ENCODE measurements at regions not wholly inside any gene's neighbourhood (a gene's known extent, or its start where the extent isn't known, plus 50 kb on each side); places are given as distances from the start of the nearest gene placed in this dataset.
"Not testable (repeated sequence)": the region's sequence is repeated elsewhere in the genome, so short reads cannot be mapped to it uniquely, and the experiment has no call there.

- no peak for DNase-seq (ENCODE audit: low spot score)
- peak; percentile 9 for ATAC-seq
- intact Hi-C loops (cut with DNase I) = loop anchor here (2.0 to 5.0 kb wide), 2 partner anchors 112 to 139 kb away; no protein-coding TSS in a partner anchor
Measured at GRCh38 chr19:29873801-29874575, 62.2 kb downstream of the CCNE1 start.

- ATAC-seq (no peak), DNase-seq (ENCODE audit: low spot score) (peak; percentile 23)
- intact Hi-C loops (cut with DNase I) = no loop called here
Measured at GRCh38 chr19:29875931-29876330, 64.1 kb downstream of the CCNE1 start.

- intact Hi-C loops (cut with DNase I) = no loop called here
- DNase-seq (ENCODE audit: low spot score) (peak; percentile 23), ATAC-seq (no peak)
Measured at GRCh38 chr19:29876414-29876813, 64.6 kb downstream of the CCNE1 start.

- intact Hi-C loops (cut with DNase I); ATAC-seq: not testable (repeated sequence)
- peak; percentile 14 for DNase-seq (ENCODE audit: low spot score)
Measured at GRCh38 chr19:29876908-29877307, 65.1 kb downstream of the CCNE1 start.

GRCh38 chr19:29878973-29879654 is 62.9 kb upstream of the URI1 start:
- intact Hi-C loops (cut with DNase I) = no loop called here
- DNase-seq (ENCODE audit: low spot score) (peak; percentile 33), ATAC-seq (peak; percentile 84)

GRCh38 chr19:29879655-29879974 is 62.4 kb upstream of the URI1 start:
- intact Hi-C loops (cut with DNase I) = no loop called here
- ATAC-seq (no peak), DNase-seq (ENCODE audit: low spot score) (no peak)

- intact Hi-C loops (cut with DNase I) = no loop called here
- peak; percentile 39 for DNase-seq (ENCODE audit: low spot score)
- no peak for ATAC-seq
Measured at GRCh38 chr19:29880498-29881081, 61.4 kb upstream of the URI1 start.

GRCh38 chr19:29881386-29881785 is 60.7 kb upstream of the URI1 start:
- intact Hi-C loops (cut with DNase I) = no loop called here
- DNase-seq (ENCODE audit: low spot score) = peak; percentile 12
- no peak for ATAC-seq

GRCh38 chr19:29882719-29883105 is 59.3 kb upstream of the URI1 start:
- DNase-seq (ENCODE audit: low spot score) (peak; percentile 53), ATAC-seq (no peak)
- intact Hi-C loops (cut with DNase I) = no loop called here

- ATAC-seq = no peak
- no peak for DNase-seq (ENCODE audit: low spot score)
- intact Hi-C loops (cut with DNase I) = no loop called here
Measured at GRCh38 chr19:29884044-29884443, 58.0 kb upstream of the URI1 start.

GRCh38 chr19:29884466-29884865 is 57.6 kb upstream of the URI1 start:
- intact Hi-C loops (cut with DNase I) = no loop called here
- ATAC-seq (no peak), DNase-seq (ENCODE audit: low spot score) (peak; percentile 32)

GRCh38 chr19:29886106-29886505 is 55.9 kb upstream of the URI1 start:
- not testable (repeated sequence) for ATAC-seq; DNase-seq (ENCODE audit: low spot score)

GRCh38 chr19:29886586-29886985 is 55.5 kb upstream of the URI1 start:
- no peak for DNase-seq (ENCODE audit: low spot score)

More at GRCh38 chr19:29886106-29886505, 55.9 kb upstream of the URI1 start:
- intact Hi-C loops (cut with DNase I) = not testable (repeated sequence)

GRCh38 chr19:29887442-29887855 is 54.6 kb upstream of the URI1 start:
- DNase-seq (ENCODE audit: low spot score) (no peak), ATAC-seq (no peak)
- intact Hi-C loops (cut with DNase I) = no loop called here

More at GRCh38 chr19:29886586-29886985, 55.5 kb upstream of the URI1 start:
- no peak for ATAC-seq
- intact Hi-C loops (cut with DNase I) = no loop called here

- DNase-seq (ENCODE audit: low spot score); ATAC-seq; intact Hi-C loops (cut with DNase I): not testable (repeated sequence)
Measured at GRCh38 chr19:29888047-29888446, 54.0 kb upstream of the URI1 start.

GRCh38 chr19:29889702-29890101 is 52.3 kb upstream of the URI1 start:
- intact Hi-C loops (cut with DNase I) = no loop called here
- no peak for ATAC-seq
- no peak for DNase-seq (ENCODE audit: low spot score)

GRCh38 chr19:29890392-29890791 is 51.6 kb upstream of the URI1 start:
- intact Hi-C loops (cut with DNase I) = no loop called here
- DNase-seq (ENCODE audit: low spot score) (no peak), ATAC-seq (no peak)

Measured in sciatic nerve (tissue), 2 donors.